H9 (cell line): ENCODE measurements at regions not wholly inside any gene's neighbourhood (a gene's known extent, or its start where the extent isn't known, plus 50 kb on each side); places are given as distances from the start of the nearest gene placed in this dataset.

Experiments
- DNase-seq: peaks from one replicate; pipeline ENCODE4 v3.0.0-alpha.2; 2017
- H2AFZ ChIP-seq: one replicate; pipeline ENCODE4 v1.6.1; 2013; ENCODE audit warnings: mild to moderate bottlenecking, low read length, control low read depth, moderate library complexity
- H2AK5ac ChIP-seq: 2 replicates; pipeline ENCODE4 v1.6.1; 2013; ENCODE audit warnings: low read length, control low read depth, mixed read lengths; ENCODE audit not compliant: insufficient read length
- H2BK120ac ChIP-seq: one replicate; pipeline ENCODE4 v1.6.1; 2013; ENCODE audit warnings: low read depth, mild to moderate bottlenecking, low read length, control low read depth, inconsistent platforms; ENCODE audit not compliant: poor library complexity, severe bottlenecking
- H2BK12ac ChIP-seq: 2 replicates; pipeline ENCODE4 v1.6.1; 2013; ENCODE audit warnings: low read length, control low read depth, mixed read lengths, low read depth; ENCODE audit not compliant: insufficient read length
- H2BK15ac ChIP-seq: 2 replicates; pipeline ENCODE4 v1.6.1; 2013; ENCODE audit warnings: low read depth, low read length, control low read depth
- H2BK20ac ChIP-seq: one replicate; pipeline ENCODE4 v1.6.1; 2013; ENCODE audit warnings: low read depth, mild to moderate bottlenecking, low read length, control low read depth, inconsistent platforms; ENCODE audit not compliant: poor library complexity, severe bottlenecking
- H2BK5ac ChIP-seq: 2 replicates; pipeline ENCODE4 v1.6.1; 2013; ENCODE audit warnings: low read length, control low read depth, mixed read lengths; ENCODE audit not compliant: insufficient read length
- H3K14ac ChIP-seq: 2 replicates; pipeline ENCODE4 v1.6.1; 2013; ENCODE audit warnings: low read length, control low read depth; ENCODE audit not compliant: insufficient read depth
- H3K18ac ChIP-seq: 2 replicates; pipeline ENCODE4 v1.6.1; 2013; ENCODE audit warnings: low read depth, mild to moderate bottlenecking, mixed read lengths, low read length, control low read depth; ENCODE audit not compliant: insufficient read length
- H3K23ac ChIP-seq: 2 replicates; pipeline ENCODE4 v1.6.1; 2013; ENCODE audit warnings: low read length, control low read depth, mixed read lengths, low read depth; ENCODE audit not compliant: insufficient read length
- H3K23me2 ChIP-seq: 2 replicates; pipeline ENCODE4 v1.6.1; 2013; ENCODE audit warnings: low read depth, mild to moderate bottlenecking, mixed read lengths, low read length, control low read depth; ENCODE audit not compliant: insufficient read length, poor library complexity, severe bottlenecking
- H3K27ac ChIP-seq: 2 replicates; pipeline ENCODE4 v1.5.1; 2013; ENCODE audit warnings: low read length, control low read depth, mixed read lengths, low read depth; ENCODE audit not compliant: insufficient read length
- H3K27me3 ChIP-seq: 2 replicates; pipeline ENCODE4 v1.6.1; 2013; ENCODE audit warnings: low read length, control low read depth, inconsistent platforms; ENCODE audit not compliant: insufficient read depth
- H3K4ac ChIP-seq: 2 replicates; pipeline ENCODE4 v1.6.1; 2013; ENCODE audit warnings: low read depth, mild to moderate bottlenecking, control low read depth, inconsistent platforms, low read length, moderate library complexity
- H3K4me1 ChIP-seq: 2 replicates; pipeline ENCODE4 v1.6.1; 2013; ENCODE audit warnings: low read length, control low read depth, inconsistent platforms; ENCODE audit not compliant: insufficient read depth
- H3K4me2 ChIP-seq: 2 replicates; pipeline ENCODE4 v1.6.1; 2013; ENCODE audit warnings: low read length, control low read depth, mixed read lengths; ENCODE audit not compliant: insufficient read length, insufficient read depth
- H3K56ac ChIP-seq: 2 replicates; pipeline ENCODE4 v1.6.1; 2013; ENCODE audit warnings: low read depth, mild to moderate bottlenecking, mixed read lengths, low read length, control low read depth; ENCODE audit not compliant: insufficient read length
- H3K79me1 ChIP-seq: 2 replicates; pipeline ENCODE4 v1.6.1; 2013; ENCODE audit warnings: low read depth, mild to moderate bottlenecking, moderate library complexity, low read length, control low read depth, inconsistent platforms; ENCODE audit not compliant: insufficient read depth, poor library complexity, severe bottlenecking
- H3K79me2 ChIP-seq: 2 replicates; pipeline ENCODE4 v1.6.1; 2013; ENCODE audit warnings: low read length, control low read depth, inconsistent platforms; ENCODE audit not compliant: insufficient read depth
- H3K9ac ChIP-seq: 2 replicates; pipeline ENCODE4 v1.6.1; 2013; ENCODE audit warnings: low read length, control low read depth, mixed read lengths; ENCODE audit not compliant: insufficient read length; ENCODE audit errors: extremely low read depth
- H3K9me3 ChIP-seq: one replicate; pipeline ENCODE4 v1.6.1; 2013; ENCODE audit warnings: low read depth, low read length, inconsistent platforms; ENCODE audit not compliant: control insufficient read depth
- H3T11ph ChIP-seq: one replicate; pipeline ENCODE4 v1.6.1; 2013; ENCODE audit warnings: mild to moderate bottlenecking, low read length, control low read depth, inconsistent platforms
- H4K20me1 ChIP-seq: one replicate; pipeline ENCODE4 v1.6.1; 2013; ENCODE audit not compliant: control insufficient read depth, insufficient read length, insufficient read depth
- H4K5ac ChIP-seq: 2 replicates; pipeline ENCODE4 v1.6.1; 2013; ENCODE audit warnings: low read depth, mild to moderate bottlenecking, mixed read lengths, low read length, control low read depth; ENCODE audit not compliant: insufficient read length
- H4K8ac ChIP-seq: replicated peaks from 2 replicates; pipeline ENCODE4 v1.6.1; 2013; ENCODE audit warnings: low read length, control low read depth, mixed read lengths, low read depth; ENCODE audit not compliant: insufficient read length
- H4K91ac ChIP-seq: 2 replicates; pipeline ENCODE4 v1.6.1; 2013; ENCODE audit warnings: low read depth, mild to moderate bottlenecking, moderate library complexity, mixed read lengths, low read length, control low read depth; ENCODE audit not compliant: insufficient read length
- H3K27ac Mint-ChIP-seq, 3 experiments: 2 replicates in 2 of 3; 3 replicates in 1 of 3; pipeline ENCODE4 v1.8.0; 2020 to 2021; ENCODE audit warnings: mixed read lengths in 3 of 3, mild to moderate bottlenecking in 1 of 3, moderate library complexity in 1 of 3
- H3K27me3 Mint-ChIP-seq: 2 replicates; pipeline ENCODE4 v1.8.0; 2021; ENCODE audit warnings: low read depth, mild to moderate bottlenecking, moderate library complexity, mixed read lengths
- H3K36me3 Mint-ChIP-seq, 3 experiments: 2 replicates in 2 of 3; 3 replicates in 1 of 3; pipeline ENCODE4 v1.8.0; 2020 to 2021; ENCODE audit warnings: low read depth in 3 of 3, mixed read lengths in 3 of 3; ENCODE audit not compliant: insufficient read depth in 1 of 3
- H3K4me1 Mint-ChIP-seq, 2 experiments: 2 replicates each; pipeline ENCODE4 v1.8.0; 2020; ENCODE audit warnings: mixed read lengths in 2 of 2
- H3K4me3 Mint-ChIP-seq, 2 experiments: 2 replicates in 1 of 2; 3 replicates in 1 of 2; pipeline ENCODE4 v1.8.0; 2020 to 2021; ENCODE audit warnings: mild to moderate bottlenecking in 2 of 2, mixed read lengths in 2 of 2, moderate library complexity in 1 of 2
- H3K9me3 Mint-ChIP-seq, 2 experiments: 2 replicates in 1 of 2; 3 replicates in 1 of 2; pipeline ENCODE4 v1.8.0; 2020; ENCODE audit warnings: mild to moderate bottlenecking in 2 of 2, mixed read lengths in 2 of 2, moderate library complexity in 1 of 2
- WGBS: extraction: QIAGEN DNeasy Blood & Tissue Kit; methylation state at CpG from one replicate; pipeline ENCODE4 v1.1.7; 2013; ENCODE audit warnings: missing lambda C conversion rate, low lambda C conversion rate, mixed read lengths; ENCODE audit not compliant: insufficient read length; ENCODE audit errors: extremely low coverage; 5-methylcytosine and 5-hydroxymethylcytosine counted together
- TF ChIP-seq, protein P1 (sequence below): fragments of 200-600 bp; sonication (generic); conservative IDR thresholded peaks from 3 replicates; pipeline ENCODE4 v1.8.0; 2021; ENCODE audit warnings: antibody characterized with exemption, mild to moderate bottlenecking

DNA sequence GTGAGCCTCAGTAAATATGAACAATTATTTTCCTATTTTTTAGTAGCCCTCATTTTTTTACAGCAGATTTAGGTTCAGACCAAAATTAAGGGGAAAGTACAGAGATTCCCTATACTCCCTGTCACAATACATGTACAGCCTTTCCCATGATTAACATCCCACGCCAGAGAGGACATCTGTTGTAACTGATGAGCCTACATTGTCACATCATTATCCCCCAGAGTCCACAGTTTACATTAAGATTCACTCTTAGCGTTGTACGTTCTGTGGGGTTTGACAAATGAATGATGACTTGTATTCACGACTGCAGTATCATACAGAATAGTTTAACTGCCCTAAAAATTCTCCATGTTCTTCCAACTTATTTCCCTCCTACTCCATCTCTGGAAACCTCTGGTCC lies 262.3 kb upstream of the MSX2 start:
- H3K18ac ChIP-seq, result no peak overlapping the region
- H2AFZ ChIP-seq, result no peak overlapping the region
- no peak overlapping the region for H2AK5ac ChIP-seq
- no peak overlapping the region for H3K9ac ChIP-seq
- H3K27ac Mint-ChIP-seq, result no peak overlapping the region
- no peak overlapping the region for H4K91ac ChIP-seq
- no peak overlapping the region for H3T11ph ChIP-seq
- H2BK5ac ChIP-seq, result no peak overlapping the region
- no peak overlapping the region for H3K4ac ChIP-seq
- no peak overlapping the region for H3K56ac ChIP-seq
- no peaks in the 10 kb centered on the region for H3K23me2 ChIP-seq
- no peak overlapping the region for H2BK15ac ChIP-seq
- no peak overlapping the region for H2BK120ac ChIP-seq
- H3K4me1 ChIP-seq, result no peaks in the 10 kb centered on the region; the same call in 1 of the 2 replicates
- H4K5ac ChIP-seq, result no peak overlapping the region
- no peaks in the 10 kb centered on the region for H4K20me1 ChIP-seq
- H3K23ac ChIP-seq, result no peak overlapping the region
- H3K36me3 Mint-ChIP-seq, result peaks cover 0 to 5% (median 0%) of the 10 kb centered on the region in 3 experiments; a peak in 2 of 7 replicates
- H3K27ac ChIP-seq, result no peak overlapping the region
- no peaks in the 10 kb centered on the region for H3K9me3 ChIP-seq
- H3K79me1 ChIP-seq, result no peaks in the 10 kb centered on the region
- no peak for DNase-seq
- H2BK12ac ChIP-seq, result no peak overlapping the region
- peaks cover 22 to 27% of the 10 kb centered on the region in 2 experiments for H3K4me1 Mint-ChIP-seq
- H3K27me3 ChIP-seq, result no peaks in the 10 kb centered on the region
- H3K27me3 Mint-ChIP-seq, result peaks cover 1% of the 10 kb centered on the region
- no peak overlapping the region for H4K8ac ChIP-seq
- peaks cover 0 to 3% of the 10 kb centered on the region in 2 experiments; a peak in 2 of 5 replicates for H3K9me3 Mint-ChIP-seq
- WGBS, result no CpG with 5 or more reads among the region's 4 CpGs
- no peak overlapping the region for H2BK20ac ChIP-seq
- no peaks in the 10 kb centered on the region for H3K79me2 ChIP-seq
- no peak overlapping the region for H3K14ac ChIP-seq
- no peak overlapping the region for H3K4me3 Mint-ChIP-seq
- H3K4me2 ChIP-seq, result no peak overlapping the region
- TF ChIP-seq, protein P1, sequence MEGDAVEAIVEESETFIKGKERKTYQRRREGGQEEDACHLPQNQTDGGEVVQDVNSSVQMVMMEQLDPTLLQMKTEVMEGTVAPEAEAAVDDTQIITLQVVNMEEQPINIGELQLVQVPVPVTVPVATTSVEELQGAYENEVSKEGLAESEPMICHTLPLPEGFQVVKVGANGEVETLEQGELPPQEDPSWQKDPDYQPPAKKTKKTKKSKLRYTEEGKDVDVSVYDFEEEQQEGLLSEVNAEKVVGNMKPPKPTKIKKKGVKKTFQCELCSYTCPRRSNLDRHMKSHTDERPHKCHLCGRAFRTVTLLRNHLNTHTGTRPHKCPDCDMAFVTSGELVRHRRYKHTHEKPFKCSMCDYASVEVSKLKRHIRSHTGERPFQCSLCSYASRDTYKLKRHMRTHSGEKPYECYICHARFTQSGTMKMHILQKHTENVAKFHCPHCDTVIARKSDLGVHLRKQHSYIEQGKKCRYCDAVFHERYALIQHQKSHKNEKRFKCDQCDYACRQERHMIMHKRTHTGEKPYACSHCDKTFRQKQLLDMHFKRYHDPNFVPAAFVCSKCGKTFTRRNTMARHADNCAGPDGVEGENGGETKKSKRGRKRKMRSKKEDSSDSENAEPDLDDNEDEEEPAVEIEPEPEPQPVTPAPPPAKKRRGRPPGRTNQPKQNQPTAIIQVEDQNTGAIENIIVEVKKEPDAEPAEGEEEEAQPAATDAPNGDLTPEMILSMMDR, result no peak
